ENCODE measurements at regions not wholly inside any gene's neighbourhood (a gene's known extent, or its start where the extent isn't known, plus 50 kb on each side); places are given as distances from the start of the nearest gene placed in this dataset.

- H2BK5ac ChIP-seq (ENCODE audit: low read depth, low read length), result no peak overlapping the region
- no peak overlapping the region for H3K18ac ChIP-seq (ENCODE audit: extremely low read depth, low read length)
- H2AK5ac ChIP-seq (ENCODE audit: low read depth, low read length), result no peak overlapping the region
- H3K79me2 ChIP-seq (ENCODE audit: control insufficient read depth in 1 of 2, insufficient read depth in 2 of 2, low read length in 2 of 2), result no peaks in the 10 kb centered on the region
- H2AFZ ChIP-seq (ENCODE audit: low read length), result no peak overlapping the region
- peaks cover 7 to 15% (median 11%) of the 10 kb centered on the region in 4 experiments; a peak in 5 of 7 replicates for H3K4me1 ChIP-seq (replicated peaks in 1 of 4; ENCODE audit: control insufficient read depth in 3 of 4, insufficient read depth in 4 of 4, low read length in 3 of 4)
- no peak overlapping the region for H2BK12ac ChIP-seq (ENCODE audit: low read depth, low read length)
- H3K23ac ChIP-seq (ENCODE audit: insufficient read length), result no peak overlapping the region
- POLR2A ChIA-PET (ENCODE audit: partially characterized antibody), result interaction anchor here (1.2 to 5.4 kb wide), 2 partner anchors 39 to 99 kb away, joined by 5 to 29 read pairs; partner anchors contain the start of gene XPO1
- H2BK120ac ChIP-seq (replicated peaks; ENCODE audit: low read depth, low read length), result no peak overlapping the region
- no peak overlapping the region for H3K27ac ChIP-seq (ENCODE audit: low read depth, low read length)
- no peaks in the 10 kb centered on the region for H3K27me3 ChIP-seq (replicated peaks in 1 of 4; ENCODE audit: control insufficient read depth in 3 of 4, extremely low read depth in 1 of 4, insufficient read depth in 3 of 4, low read length in 3 of 4)
- H3K23me2 ChIP-seq (ENCODE audit: low read depth, low read length), result peaks cover 4% of the 10 kb centered on the region; the same call in 1 of the 2 replicates
- no peaks in the 10 kb centered on the region for H4K20me1 ChIP-seq (replicated peaks in 1 of 2; ENCODE audit: control insufficient read depth in 1 of 2, insufficient read depth in 2 of 2, low read length in 2 of 2)
- no peak overlapping the region for H4K8ac ChIP-seq (ENCODE audit: extremely low read depth, insufficient read depth, low read length)
- CTCF ChIA-PET (ENCODE audit: partially characterized antibody), result interaction anchor here (0.5 to 1.7 kb wide), 6 partner anchors 9 to 219 kb away, joined by 3 to 5 read pairs (median 4); no protein-coding TSS in a partner anchor
- H4K5ac ChIP-seq (ENCODE audit: insufficient read length, low read depth, low read length), result no peak overlapping the region
- H3K4ac ChIP-seq (replicated peaks; ENCODE audit: insufficient read length, low read depth, low read length), result no peak overlapping the region
- DNase-seq (ENCODE audit: low read depth in 1 of 2, low spot score in 2 of 2) (no peak), FAIRE-seq (no peak)
- H3K9ac ChIP-seq (replicated peaks in 1 of 4; ENCODE audit: extremely low read depth in 1 of 4, low read depth in 3 of 4, low read length in 3 of 4), result no peak overlapping the region
- no peak overlapping the region for H3K4me3 ChIP-seq (ENCODE audit: extremely low read depth in 1 of 4, insufficient read depth in 2 of 4, low read depth in 3 of 4, low read length in 4 of 4)
- H2BK20ac ChIP-seq (ENCODE audit: low read length), result peak overlapping the region; percentile 86; the same call in 1 of the 2 replicates
- no peak overlapping the region for H3K56ac ChIP-seq (replicated peaks; ENCODE audit: insufficient read length, low read depth, low read length)
- H3K4me2 ChIP-seq (ENCODE audit: insufficient read depth in 1 of 2, low read depth in 2 of 2, low read length in 2 of 2), result no peak overlapping the region
- no peak overlapping the region for H4K91ac ChIP-seq (replicated peaks; ENCODE audit: insufficient read length, low read length)
- H2BK15ac ChIP-seq (ENCODE audit: low read length), result 0 out of 2 replicates have a peak overlapping the region, but pooled peaks have one; percentile 16
- H3K79me1 ChIP-seq (ENCODE audit: low read depth, low read length), result no peaks in the 10 kb centered on the region
- H3K14ac ChIP-seq (ENCODE audit: insufficient read length), result no peak overlapping the region
- WGBS, 2 experiments (ENCODE audit: extremely low coverage in 1 of 2, insufficient coverage in 1 of 2, insufficient read length in 1 of 2, insufficient replicate concordance in 2 of 2, low coverage in 1 of 2, low lambda C conversion rate in 2 of 2, missing lambda C conversion rate in 1 of 2), result 88% methylated on average over 3 of the region's 3 CpGs; no CpG with 5 or more reads in 1 of the 2 experiments
- H3K9me3 ChIP-seq (ENCODE audit: insufficient read depth in 2 of 2, low read depth in 1 of 2, low read length in 1 of 2), result no peaks in the 10 kb centered on the region
- H3K36me3 ChIP-seq (ENCODE audit: control insufficient read depth in 2 of 4, insufficient read depth in 4 of 4, low read length in 3 of 4), result no peaks in the 10 kb centered on the region
- TF ChIP-seq USF2 (IDR thresholded peaks at IDR 0.05; ENCODE audit: low read length) (no peak), HDAC2 (IDR thresholded peaks at IDR 0.05; ENCODE audit: borderline replicate concordance in 1 of 2, low read depth in 2 of 2, low read length in 2 of 2) (no peak), EZH2 (IDR thresholded peaks at IDR 0.05; ENCODE audit: low read depth, low read length, severe bottlenecking) (no peak)
These were observed 98.5 kb upstream of the XPO1 start for GRCh38 chr2:61636686-61637085.

Data from H1 (cell line).